Natural killer cell (primary cell): ENCODE measurements at regions not wholly inside any gene's neighbourhood (a gene's known extent, or its start where the extent isn't known, plus 50 kb on each side); places are given as distances from the start of the nearest gene placed in this dataset.

Experiments used
- ATAC-seq, 3 donors: fragments of 150-1000 bp in 2 of 3; fragments of 200-7000 bp in 1 of 3; cut with Tn5 transposase; 1 replicate in 1 of 3; 2 replicates in 2 of 3; pipeline ENCODE4 v1.10.0; 2021; ENCODE audit warnings: mild to moderate bottlenecking in 2 of 3, moderate library complexity in 2 of 3
- DNase-seq, 2 donors: peaks; one replicate each; pipeline versions ENCODE4 v3.0.0 to v3.0.0-alpha.2; 2013 to 2021; ENCODE audit warnings: mixed read lengths in 1 of 2
- H3K27ac ChIP-seq: one replicate; pipeline ENCODE4 v1.5.1; 2013; ENCODE audit warnings: mild to moderate bottlenecking, low read length
- H3K27me3 ChIP-seq: one replicate; pipeline ENCODE4 v1.6.1; 2013; ENCODE audit warnings: low read length; ENCODE audit not compliant: control insufficient read depth, insufficient read depth
- H3K36me3 ChIP-seq: one replicate; pipeline ENCODE4 v1.6.1; 2013; ENCODE audit warnings: low read length; ENCODE audit not compliant: control insufficient read depth, insufficient read depth
- H3K4me1 ChIP-seq: one replicate; pipeline ENCODE4 v1.6.1; 2013; ENCODE audit warnings: low read length; ENCODE audit not compliant: control insufficient read depth, insufficient read depth
- H3K4me3 ChIP-seq: one replicate; pipeline ENCODE4 v1.5.1; 2013; ENCODE audit warnings: low read length
- H3K9me3 ChIP-seq: one replicate; pipeline ENCODE4 v1.6.1; 2013; ENCODE audit warnings: low read length; ENCODE audit not compliant: control insufficient read depth, insufficient read depth
- H3K27ac Mint-ChIP-seq, 2 donors: one replicate each; pipeline ENCODE4 v1.8.0; 2022; ENCODE audit warnings: mild to moderate bottlenecking in 2 of 2, mixed read lengths in 2 of 2, moderate library complexity in 1 of 2
- H3K27me3 Mint-ChIP-seq, 2 donors: one replicate each; pipeline ENCODE4 v1.8.0; 2022; ENCODE audit warnings: low read depth in 2 of 2, mixed read lengths in 2 of 2
- H3K36me3 Mint-ChIP-seq: one replicate; pipeline ENCODE4 v1.8.0; 2022; ENCODE audit warnings: mixed read lengths
- H3K4me1 Mint-ChIP-seq, 2 donors: one replicate each; pipeline ENCODE4 v1.8.0; 2022; ENCODE audit warnings: mixed read lengths in 2 of 2
- H3K4me3 Mint-ChIP-seq: one replicate; pipeline ENCODE4 v1.8.0; 2022; ENCODE audit warnings: mild to moderate bottlenecking, moderate library complexity, mixed read lengths
- H3K9me3 Mint-ChIP-seq, 2 donors: one replicate each; pipeline ENCODE4 v1.8.0; 2022; ENCODE audit warnings: mixed read lengths in 2 of 2
- WGBS: methylation state at CpG from one replicate; pipeline ENCODE4 v1.1.7; 2013; ENCODE audit warnings: missing lambda C conversion rate; ENCODE audit not compliant: insufficient coverage; 5-methylcytosine and 5-hydroxymethylcytosine counted together
- intact Hi-C: fragments of 100-400 bp; cut with micrococcal nuclease; formaldehyde crosslinking; loops from one replicate; pipeline ENCODE4 v1.14.2; 2022
- TF ChIP-seq, protein P1 (sequence below): fragments of 200-600 bp; IDR thresholded peaks from one replicate; pipeline ENCODE4 v1.8.0; 2022; ENCODE audit warnings: antibody characterized with exemption

DNA sequence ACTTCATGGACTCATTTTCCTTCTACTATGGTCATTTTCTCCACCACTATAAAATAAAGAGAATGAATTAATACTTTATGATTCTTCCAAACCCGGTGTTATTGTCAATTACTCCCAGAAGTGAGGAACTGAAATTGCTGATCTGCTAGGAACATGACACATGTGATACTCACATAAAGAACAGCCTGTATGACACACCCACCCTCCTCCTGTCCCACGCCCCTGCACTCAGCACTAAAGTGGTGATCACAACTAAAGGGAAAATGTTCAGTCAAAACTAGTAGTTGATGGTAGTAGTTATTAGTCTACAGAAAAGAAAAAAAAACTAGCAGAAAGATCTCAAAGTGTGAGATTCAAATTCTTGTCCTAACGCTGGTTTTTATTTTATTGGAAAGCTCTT is 1508.3 kb downstream of the RAPGEF2 start:
- Mint-ChIP-seq H3K4me3 (no peak overlapping the region), H3K4me1 (no peaks in the 10 kb centered on the region), H3K9me3 (peaks cover 10 to 15% of the 10 kb centered on the region in 2 donors), H3K27ac (no peak overlapping the region), H3K27me3 (no peaks in the 10 kb centered on the region), H3K36me3 (no peaks in the 10 kb centered on the region)
- Histone ChIP-seq H3K9me3 (peaks cover 4% of the 10 kb centered on the region), H3K27me3 (no peaks in the 10 kb centered on the region), H3K4me3 (no peak overlapping the region), H3K27ac (no peak overlapping the region), H3K36me3 (no peaks in the 10 kb centered on the region), H3K4me1 (no peaks in the 10 kb centered on the region)
- TF ChIP-seq, protein P1, sequence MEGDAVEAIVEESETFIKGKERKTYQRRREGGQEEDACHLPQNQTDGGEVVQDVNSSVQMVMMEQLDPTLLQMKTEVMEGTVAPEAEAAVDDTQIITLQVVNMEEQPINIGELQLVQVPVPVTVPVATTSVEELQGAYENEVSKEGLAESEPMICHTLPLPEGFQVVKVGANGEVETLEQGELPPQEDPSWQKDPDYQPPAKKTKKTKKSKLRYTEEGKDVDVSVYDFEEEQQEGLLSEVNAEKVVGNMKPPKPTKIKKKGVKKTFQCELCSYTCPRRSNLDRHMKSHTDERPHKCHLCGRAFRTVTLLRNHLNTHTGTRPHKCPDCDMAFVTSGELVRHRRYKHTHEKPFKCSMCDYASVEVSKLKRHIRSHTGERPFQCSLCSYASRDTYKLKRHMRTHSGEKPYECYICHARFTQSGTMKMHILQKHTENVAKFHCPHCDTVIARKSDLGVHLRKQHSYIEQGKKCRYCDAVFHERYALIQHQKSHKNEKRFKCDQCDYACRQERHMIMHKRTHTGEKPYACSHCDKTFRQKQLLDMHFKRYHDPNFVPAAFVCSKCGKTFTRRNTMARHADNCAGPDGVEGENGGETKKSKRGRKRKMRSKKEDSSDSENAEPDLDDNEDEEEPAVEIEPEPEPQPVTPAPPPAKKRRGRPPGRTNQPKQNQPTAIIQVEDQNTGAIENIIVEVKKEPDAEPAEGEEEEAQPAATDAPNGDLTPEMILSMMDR: no peak
- no peak for ATAC-seq
- no peak for DNase-seq
- intact Hi-C loops: no loop called here
- WGBS: 71% methylated on average over 1 of the region's 3 CpGs

DNA sequence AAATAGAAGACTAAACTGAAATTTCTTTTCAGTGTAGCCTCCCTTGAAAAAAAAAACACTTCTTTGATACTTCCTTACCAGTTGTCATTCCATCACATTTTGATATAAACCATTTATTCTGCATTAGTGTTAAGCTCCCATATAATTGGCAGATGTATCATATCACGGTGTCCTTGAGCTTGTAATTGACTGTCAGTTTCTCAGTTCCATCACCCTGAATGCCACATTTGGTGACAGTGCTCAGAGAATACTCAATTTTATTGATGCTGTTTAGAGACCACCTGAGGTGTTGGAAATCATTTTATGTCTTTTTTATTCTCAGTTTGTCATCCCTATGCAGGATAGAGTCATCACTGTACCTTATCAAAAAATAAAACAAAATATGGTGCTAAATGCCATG is 1528.2 kb downstream of the RAPGEF2 start:
- Mint-ChIP-seq H3K9me3 (peaks cover 12 to 21% of the 10 kb centered on the region in 2 donors), H3K4me3 (no peak overlapping the region), H3K4me1 (no peaks in the 10 kb centered on the region), H3K27me3 (no peaks in the 10 kb centered on the region), H3K27ac (no peak overlapping the region), H3K36me3 (peaks cover 8% of the 10 kb centered on the region)
- no peak for DNase-seq
- ATAC-seq: no peak
- TF ChIP-seq, protein P1: no peak
- H3K36me3 ChIP-seq: no peaks in the 10 kb centered on the region
- no peak overlapping the region for H3K4me3 ChIP-seq
- no peaks in the 10 kb centered on the region for H3K9me3 ChIP-seq
- no peaks in the 10 kb centered on the region for H3K4me1 ChIP-seq
- intact Hi-C loops: no loop called here
- no peak overlapping the region for H3K27ac ChIP-seq
- no peaks in the 10 kb centered on the region for H3K27me3 ChIP-seq
- 82% methylated on average over 1 of the region's 1 CpG for WGBS

DNA sequence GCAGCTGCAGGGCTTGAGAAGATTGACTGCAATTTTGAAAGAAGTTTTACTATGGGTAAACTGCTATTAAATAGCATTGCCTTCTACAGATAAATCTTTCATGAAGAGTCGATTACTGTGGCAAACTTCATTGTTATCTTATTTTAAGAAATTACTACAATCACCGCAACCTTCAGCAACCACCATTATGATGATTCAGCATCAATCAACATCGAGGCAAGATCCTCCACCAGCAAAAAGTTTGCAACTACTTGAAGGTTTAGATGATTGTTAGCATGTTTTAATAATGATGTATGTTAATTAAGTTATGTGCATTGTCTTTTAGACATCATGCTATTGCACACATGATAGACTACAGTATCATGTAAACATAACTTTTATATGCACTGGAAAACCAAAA is 1511.0 kb downstream of the FSTL5 start:
- Histone ChIP-seq H3K36me3 (no peaks in the 10 kb centered on the region), H3K27ac (no peak overlapping the region), H3K27me3 (no peaks in the 10 kb centered on the region), H3K4me3 (no peak overlapping the region), H3K4me1 (no peaks in the 10 kb centered on the region), H3K9me3 (no peaks in the 10 kb centered on the region)
- Mint-ChIP-seq H3K27ac (no peak overlapping the region), H3K4me3 (no peak overlapping the region), H3K27me3 (no peaks in the 10 kb centered on the region), H3K4me1 (no peaks in the 10 kb centered on the region), H3K9me3 (peaks cover 6 to 11% of the 10 kb centered on the region in 2 donors), H3K36me3 (no peaks in the 10 kb centered on the region)
- TF ChIP-seq, protein P1: no peak
- no peak for ATAC-seq
- no peak for DNase-seq
- 83% methylated on average over 1 of the region's 3 CpGs for WGBS
- intact Hi-C loops: no loop called here

DNA sequence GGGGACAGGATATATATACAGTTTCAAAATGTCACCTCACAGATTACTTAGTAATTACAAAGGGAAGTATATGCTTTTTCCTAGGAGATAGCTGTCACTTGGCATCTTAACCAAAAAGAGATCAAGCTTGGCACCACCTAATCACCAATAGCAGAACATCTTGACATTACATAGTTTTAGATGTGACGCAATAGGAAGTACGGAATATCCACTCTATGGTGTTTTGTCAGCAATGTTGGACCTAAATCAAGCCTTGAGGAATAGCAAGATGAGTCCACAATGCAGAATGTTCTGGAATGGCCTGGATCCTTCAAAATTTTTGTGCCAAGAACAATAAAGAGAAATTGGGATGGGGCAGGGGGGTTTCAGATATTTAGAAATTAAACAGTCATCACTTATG is 1488.2 kb downstream of the FSTL5 start:
- H3K4me3 Mint-ChIP-seq: no peak overlapping the region
- no peaks in the 10 kb centered on the region for H3K4me1 Mint-ChIP-seq
- Histone ChIP-seq H3K4me1 (no peaks in the 10 kb centered on the region), H3K27ac (no peak overlapping the region), H3K36me3 (no peaks in the 10 kb centered on the region), H3K27me3 (no peaks in the 10 kb centered on the region), H3K9me3 (peaks cover 4% of the 10 kb centered on the region), H3K4me3 (no peak overlapping the region)
- H3K27ac Mint-ChIP-seq: no peak overlapping the region
- H3K36me3 Mint-ChIP-seq: peaks cover 9% of the 10 kb centered on the region
- WGBS: 98% methylated on average over 2 of the region's 2 CpGs
- TF ChIP-seq, protein P1: no peak
- peaks cover 7 to 14% of the 10 kb centered on the region in 2 donors for H3K9me3 Mint-ChIP-seq
- no peak for ATAC-seq
- intact Hi-C loops: no loop called here
- H3K27me3 Mint-ChIP-seq: no peaks in the 10 kb centered on the region
- DNase-seq: no peak
